ENCODE measurements at regions not wholly inside any gene's neighbourhood (a gene's known extent, or its start where the extent isn't known, plus 50 kb on each side); places are given as distances from the start of the nearest gene placed in this dataset.

DNA sequence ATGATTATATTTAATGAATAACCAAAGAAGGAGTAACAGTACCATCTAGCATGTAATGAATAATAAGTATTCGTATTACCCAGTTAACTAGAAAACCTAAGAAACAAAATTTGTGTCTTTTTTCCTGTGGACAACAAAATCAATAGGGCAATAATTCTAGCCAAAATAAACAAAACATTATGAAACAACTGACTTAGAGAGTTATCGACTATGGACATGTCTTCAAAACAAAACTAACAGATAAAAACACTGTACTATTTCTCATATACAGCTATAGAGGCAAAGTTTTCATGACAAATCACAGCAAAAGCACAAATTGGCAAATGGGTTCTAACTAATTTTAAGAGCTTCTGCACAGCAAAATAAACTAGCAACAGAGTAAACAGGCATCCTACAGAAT lies 224.1 kb downstream of the ALX1 start:
- no peak for DNase-seq (ENCODE audit: low read depth in 2 of 3, low spot score in 1 of 3)

GRCh38 chr12:85504624-85505023 lies 224.6 kb downstream of the ALX1 start:
- DNase-seq (ENCODE audit: low read depth in 2 of 3, low spot score in 1 of 3) = no peak

- no peak for DNase-seq (ENCODE audit: low read depth in 2 of 3, low spot score in 1 of 3)
These were observed 227.4 kb downstream of the ALX1 start for GRCh38 chr12:85507456-85507855.

GRCh38 chr12:85509081-85509856 lies 229.2 kb downstream of the ALX1 start:
- DNase-seq (ENCODE audit: low read depth in 2 of 3, low spot score in 1 of 3) = no peak

DNA sequence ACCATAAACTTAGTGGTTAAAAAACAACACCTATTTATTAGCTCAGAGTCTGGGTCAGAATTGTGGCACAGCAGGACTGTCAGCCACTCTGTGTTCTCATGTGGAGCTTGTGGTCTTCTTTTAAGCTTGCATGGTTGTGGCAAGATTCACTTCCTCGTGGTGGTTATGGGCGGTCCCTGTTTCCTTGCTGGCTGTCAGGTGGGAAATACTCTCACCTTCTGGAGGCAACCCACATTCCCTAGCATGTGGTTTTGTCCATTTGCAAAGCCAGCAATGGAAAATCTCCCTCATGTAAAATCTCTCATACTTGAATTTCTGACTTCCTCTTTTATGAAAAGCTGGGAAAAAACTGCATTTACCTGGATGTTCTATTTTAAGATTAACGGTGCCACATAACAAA lies 229.8 kb downstream of the ALX1 start:
- DNase-seq (ENCODE audit: low read depth in 2 of 3, low spot score in 1 of 3) = no peak

DNA sequence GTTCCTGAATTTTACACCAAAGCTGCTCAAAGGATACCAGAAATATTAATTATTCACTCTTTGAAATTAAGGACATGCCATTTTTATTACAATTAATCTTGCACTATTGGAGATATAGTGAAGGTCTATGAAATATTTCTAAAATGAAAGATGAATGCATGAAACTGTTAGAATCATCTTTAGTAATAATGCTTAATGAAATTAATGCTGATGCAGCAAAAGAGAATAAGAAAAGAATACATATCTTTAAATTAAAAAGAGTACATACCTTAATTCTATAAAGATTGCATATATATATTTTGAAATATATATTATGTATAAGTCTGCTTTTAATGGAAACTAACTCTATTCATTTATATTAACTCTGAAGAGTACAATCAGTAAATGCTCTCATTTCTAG lies 236.0 kb downstream of the ALX1 start:
- no peak for DNase-seq (ENCODE audit: low read depth in 2 of 3, low spot score in 1 of 3)

DNA sequence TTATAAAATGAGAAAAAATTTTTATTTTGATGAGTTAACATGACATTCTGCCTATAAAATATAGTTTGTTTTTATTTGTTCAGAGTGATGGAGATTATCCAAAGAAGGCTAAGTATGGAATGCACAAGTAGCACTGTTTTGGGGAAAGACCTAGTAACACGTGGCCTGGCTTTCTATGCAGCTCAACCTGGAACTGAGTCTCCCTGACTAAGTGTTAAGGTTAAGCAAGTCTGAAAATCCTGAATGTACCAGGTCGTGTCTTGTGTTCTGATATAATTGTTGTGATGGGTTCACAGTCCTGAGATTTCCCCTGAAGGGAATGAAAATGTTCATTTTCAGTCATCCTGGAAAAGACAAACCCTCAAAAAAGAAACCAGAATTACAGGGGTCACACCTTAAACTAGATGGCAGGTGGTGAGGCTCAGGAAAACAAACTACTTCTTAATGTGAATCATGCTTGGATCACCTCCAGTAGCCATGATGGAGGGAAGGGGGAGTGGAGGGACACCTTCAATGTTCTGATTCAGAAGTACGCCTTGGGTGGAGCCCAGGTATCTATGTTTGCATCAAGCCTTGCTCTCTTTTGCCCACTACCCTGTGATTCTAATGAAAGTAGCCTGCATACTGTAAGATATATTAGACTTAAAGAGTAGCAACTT lies 236.8 kb downstream of the ALX1 start:
- no peak for DNase-seq (ENCODE audit: low read depth in 2 of 3, low spot score in 1 of 3)

- no peak for DNase-seq (ENCODE audit: low read depth in 2 of 3, low spot score in 1 of 3)
These were observed 239.1 kb downstream of the ALX1 start for GRCh38 chr12:85519163-85519562.

DNA sequence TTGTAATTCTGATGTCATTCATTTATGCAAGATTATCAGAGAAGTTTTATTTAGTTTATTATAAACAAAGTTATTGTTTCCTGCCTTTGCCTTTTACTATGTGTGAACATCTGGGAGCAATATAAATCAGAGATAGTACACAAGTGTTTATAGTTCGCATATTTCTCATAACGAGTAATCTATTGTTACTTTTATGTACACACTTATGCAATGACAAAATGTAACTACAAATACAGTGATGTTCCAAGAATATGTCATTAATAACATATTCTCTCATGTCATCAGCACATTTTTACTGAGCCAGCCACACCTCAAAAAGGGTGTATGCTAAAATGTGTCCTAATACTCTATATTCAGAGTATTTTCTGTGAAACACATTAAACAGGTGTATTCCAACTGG lies 243.2 kb downstream of the ALX1 start:
- no peak for DNase-seq (ENCODE audit: low read depth in 2 of 3, low spot score in 1 of 3)

- DNase-seq (ENCODE audit: low read depth in 2 of 3, low spot score in 1 of 3) = no peak
These were observed 247.2 kb downstream of the ALX1 start for GRCh38 chr12:85527192-85527591.

- DNase-seq (ENCODE audit: low read depth in 2 of 3, low spot score in 1 of 3) = no peak
These were observed 249.9 kb downstream of the ALX1 start for GRCh38 chr12:85529896-85530295.

DNA sequence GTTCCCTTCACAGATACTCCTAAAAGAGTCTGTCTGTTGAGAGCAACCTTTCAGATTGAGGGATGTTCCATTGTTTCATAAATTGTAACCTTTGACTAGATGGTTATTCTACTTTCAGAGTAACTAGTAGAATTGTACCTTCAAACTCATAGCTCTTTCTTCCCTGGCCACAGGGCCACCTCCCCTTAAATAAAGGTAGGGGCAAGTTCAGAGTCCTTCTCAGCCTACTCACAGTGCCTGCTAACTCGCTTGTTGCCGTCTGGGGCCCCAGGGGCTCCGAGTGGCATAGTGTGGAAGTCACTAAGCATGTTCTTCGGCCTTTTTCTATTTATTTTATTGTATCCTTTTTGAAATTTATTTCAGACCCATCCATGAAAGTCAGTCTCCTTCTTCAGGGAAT lies 250.4 kb downstream of the ALX1 start:
- no peak for DNase-seq (ENCODE audit: low read depth in 2 of 3, low spot score in 1 of 3)

- no peak for DNase-seq (ENCODE audit: low read depth in 2 of 3, low spot score in 1 of 3)
These were observed 251.3 kb downstream of the ALX1 start for GRCh38 chr12:85531341-85531740.

DNA sequence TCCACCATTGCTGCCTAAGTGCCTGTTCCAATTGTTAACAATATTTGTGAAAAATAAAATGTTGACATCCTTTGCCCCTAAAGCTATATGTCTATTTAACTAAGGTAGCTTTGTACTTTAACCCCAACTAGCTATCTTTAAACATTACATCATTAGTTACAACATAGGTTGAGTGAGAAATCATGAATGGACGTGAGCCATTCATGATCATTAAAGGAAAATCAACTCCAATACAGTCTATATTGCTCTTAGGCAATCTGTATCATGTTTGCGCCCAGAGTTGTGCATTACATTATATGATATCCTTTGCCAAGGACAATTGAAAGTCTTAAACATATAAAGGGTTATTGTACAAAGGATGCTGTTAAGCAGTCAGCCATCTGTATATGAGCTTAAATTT lies 269.6 kb downstream of the ALX1 start:
- no peak for DNase-seq (ENCODE audit: low read depth in 2 of 3, low spot score in 1 of 3)

GRCh38 chr12:85550924-85551323 lies 270.9 kb downstream of the ALX1 start:
- DNase-seq (ENCODE audit: low read depth in 2 of 3, low spot score in 1 of 3) = no peak

DNA sequence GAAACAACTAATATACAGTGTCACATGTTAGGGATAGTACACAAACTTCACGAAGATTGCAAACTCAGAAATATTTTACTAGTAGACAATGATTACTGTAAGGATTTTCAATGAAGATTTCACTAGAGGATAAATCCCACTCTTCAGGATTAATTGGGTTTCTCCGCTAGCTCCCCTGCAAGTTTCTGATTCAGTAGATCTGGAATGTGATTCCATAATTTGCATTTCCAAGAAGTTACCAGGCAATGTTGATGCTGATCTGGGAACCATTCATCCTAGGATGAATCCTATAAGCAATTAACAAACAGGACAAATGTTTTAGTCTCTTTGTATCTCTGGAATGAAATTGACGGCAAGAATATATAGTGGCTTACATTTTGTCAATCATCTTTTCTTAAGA lies 272.4 kb downstream of the ALX1 start:
- DNase-seq (ENCODE audit: low read depth in 2 of 3, low spot score in 1 of 3) = no peak

DNA sequence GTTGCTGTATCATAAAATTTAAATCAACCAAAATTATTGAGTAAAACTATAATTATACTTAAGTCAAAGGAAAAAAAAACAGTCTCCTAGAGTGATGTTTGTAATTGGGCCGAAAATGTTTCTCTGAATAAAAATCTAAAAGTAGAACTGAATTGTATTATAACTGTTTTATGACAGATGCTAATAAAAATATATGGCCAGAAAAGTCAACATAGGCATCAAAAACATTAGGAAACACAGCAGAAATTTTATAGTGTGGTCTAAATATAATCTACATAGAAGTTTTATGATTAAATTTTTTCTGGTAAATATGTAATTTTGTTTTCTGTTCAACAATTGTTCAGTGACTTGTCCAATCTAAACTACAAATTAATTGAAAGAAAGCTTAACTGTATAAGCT lies 277.8 kb downstream of the ALX1 start:
- no peak for DNase-seq (ENCODE audit: low read depth in 2 of 3, low spot score in 1 of 3)

DNA sequence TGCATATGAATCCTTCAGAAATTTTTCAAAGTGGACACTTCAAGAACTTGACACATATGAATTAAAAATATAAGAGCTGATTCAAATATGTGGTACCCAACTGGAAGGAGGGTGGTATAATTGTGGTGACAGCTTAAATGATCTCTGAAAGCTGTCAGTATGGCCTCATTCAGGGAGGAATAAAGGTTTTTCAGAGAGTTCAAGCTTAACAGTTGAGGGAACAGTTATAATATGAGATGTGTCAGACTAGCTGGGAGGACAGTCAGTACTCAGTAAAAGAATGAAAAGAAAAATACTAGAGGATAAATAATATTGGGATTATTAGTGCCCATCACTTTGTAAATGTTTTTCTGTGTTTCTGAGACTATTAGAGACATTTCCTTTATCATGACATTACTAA lies 277.5 kb downstream of the RASSF9 start:
- DNase-seq (ENCODE audit: low read depth in 2 of 3, low spot score in 1 of 3) = no peak

DNA sequence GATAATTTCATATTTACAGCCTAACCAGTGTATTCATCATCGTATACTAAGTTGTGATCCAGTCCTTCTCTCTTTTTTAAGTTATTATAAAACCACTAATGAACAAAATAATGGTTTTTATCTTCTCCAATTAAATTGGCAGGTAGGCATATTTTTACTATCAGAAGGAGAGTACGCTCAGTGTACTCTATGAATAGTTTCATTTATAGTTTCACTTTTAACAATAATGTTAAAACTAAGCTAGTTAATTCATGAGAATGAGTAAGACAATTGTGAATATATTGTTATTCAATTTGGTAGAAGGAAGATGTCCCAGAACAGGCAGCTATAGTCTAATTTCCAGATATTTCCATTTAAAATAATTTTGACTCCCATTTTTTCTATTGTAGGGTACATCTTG lies 277.1 kb downstream of the RASSF9 start:
- DNase-seq (ENCODE audit: low read depth in 2 of 3, low spot score in 1 of 3) = no peak

- DNase-seq (ENCODE audit: low read depth in 2 of 3, low spot score in 1 of 3) = no peak
These were observed 276.7 kb downstream of the RASSF9 start for GRCh38 chr12:85559536-85559935.

DNA sequence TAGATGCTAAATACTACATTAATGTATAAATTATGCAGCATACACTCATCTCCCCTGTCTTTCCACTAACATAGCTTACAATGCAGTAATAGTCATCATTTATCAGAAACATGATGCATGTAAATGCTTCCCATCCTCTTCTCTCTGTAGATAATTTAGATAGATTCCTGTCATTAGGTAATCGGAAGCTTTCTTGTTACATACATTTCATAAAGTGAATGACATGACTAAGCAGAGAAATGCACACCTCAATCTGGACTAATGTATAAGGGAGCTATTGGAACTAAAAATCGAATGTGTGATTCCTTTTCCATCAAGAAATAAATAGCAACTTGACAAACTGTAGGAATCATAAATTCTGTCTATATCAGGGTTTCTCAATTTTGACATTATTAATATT lies 273.4 kb downstream of the RASSF9 start:
- no peak for DNase-seq (ENCODE audit: low read depth in 2 of 3, low spot score in 1 of 3)

- DNase-seq (ENCODE audit: low read depth in 2 of 3, low spot score in 1 of 3) = no peak
These were observed 271.4 kb downstream of the RASSF9 start for GRCh38 chr12:85564786-85565185.

Data from stimulated activated CD4-positive, alpha-beta T cell treated with anti-CD3 and anti-CD28 coated beads, Interleukin-12 subunit alpha, Interleukin-12 subunit beta, amount 100 ng/mL, for 48 hours (primary cell).